Activated CD4-positive, alpha-beta T cell treated with anti-CD3 and anti-CD28 coated beads, Interleukin-2, amount 10 ng/mL, durations not matched to agents 7 days and 5 days (primary cell): ENCODE measurements at regions not wholly inside any gene's neighbourhood (a gene's known extent, or its start where the extent isn't known, plus 50 kb on each side); places are given as distances from the start of the nearest gene placed in this dataset.

Experiments
- CTCF ChIA-PET: fragments of 350-600 bp; sonication (Branson Sonifier 250); formaldehyde crosslinking; loops from one replicate; lab custom pipeline; 2021; ENCODE audit warnings: antibody characterized with exemption; lab: Charles Lee
- POLR2A ChIA-PET: fragments of 350-600 bp; sonication (Branson Sonifier 250); formaldehyde crosslinking; loops from one replicate; lab custom pipeline; 2021; ENCODE audit warnings: antibody characterized with exemption; lab: Charles Lee
- DNase-seq: peaks from one replicate; pipeline ENCODE4 v3.0.0-alpha.2; 2020
- H3K27ac Mint-ChIP-seq: one replicate; pipeline ENCODE4 v1.8.0; 2021; ENCODE audit warnings: mild to moderate bottlenecking, moderate library complexity, mixed read lengths
- H3K27me3 Mint-ChIP-seq: one replicate; pipeline ENCODE4 v1.8.0; 2021; ENCODE audit warnings: mixed read lengths
- H3K36me3 Mint-ChIP-seq: one replicate; pipeline ENCODE4 v1.8.0; 2021; ENCODE audit warnings: low read depth, mixed read lengths
- H3K4me1 Mint-ChIP-seq: one replicate; pipeline ENCODE4 v1.8.0; 2021; ENCODE audit warnings: mixed read lengths
- H3K4me3 Mint-ChIP-seq: one replicate; pipeline ENCODE4 v1.8.0; 2021; ENCODE audit warnings: mild to moderate bottlenecking, moderate library complexity, mixed read lengths
- H3K9me3 Mint-ChIP-seq: one replicate; pipeline ENCODE4 v1.8.0; 2021; ENCODE audit warnings: mixed read lengths

GRCh38 chr12:115661112-115661511, 616.4 kb downstream of the MED13L start:
- peaks cover 2% of the 10 kb centered on the region for H3K27me3 Mint-ChIP-seq
- ChIA-PET CTCF (no interaction called here), POLR2A (no interaction called here)

GRCh38 chr12:115660211-115660805, 617.2 kb downstream of the MED13L start:
- DNase-seq, result no peak
- Mint-ChIP-seq H3K9me3 (no peaks in the 10 kb centered on the region), H3K27me3 (peaks cover 4% of the 10 kb centered on the region), H3K4me3 (no peak overlapping the region), H3K27ac (no peak overlapping the region), H3K36me3 (no peaks in the 10 kb centered on the region), H3K4me1 (no peaks in the 10 kb centered on the region)
- CTCF ChIA-PET, result no interaction called here
- POLR2A ChIA-PET, result no interaction called here

More at GRCh38 chr12:115661112-115661511, 616.4 kb downstream of the MED13L start:
- no peak overlapping the region for H3K27ac Mint-ChIP-seq
- no peaks in the 10 kb centered on the region for H3K36me3 Mint-ChIP-seq
- H3K9me3 Mint-ChIP-seq, result no peaks in the 10 kb centered on the region
- H3K4me3 Mint-ChIP-seq, result no peak overlapping the region
- no peak for DNase-seq
- no peaks in the 10 kb centered on the region for H3K4me1 Mint-ChIP-seq

- ChIA-PET CTCF (no interaction called here), POLR2A (no interaction called here)
- no peaks in the 10 kb centered on the region for H3K4me1 Mint-ChIP-seq
- DNase-seq, result no peak
- no peaks in the 10 kb centered on the region for H3K9me3 Mint-ChIP-seq
- no peaks in the 10 kb centered on the region for H3K36me3 Mint-ChIP-seq
- H3K27me3 Mint-ChIP-seq, result peaks cover 4% of the 10 kb centered on the region
- H3K27ac Mint-ChIP-seq, result no peak overlapping the region
- H3K4me3 Mint-ChIP-seq, result no peak overlapping the region
Measured at GRCh38 chr12:115659422-115659821, 618.1 kb downstream of the MED13L start.

- no peaks in the 10 kb centered on the region for H3K36me3 Mint-ChIP-seq
- no peak for DNase-seq
- ChIA-PET POLR2A (no interaction called here), CTCF (no interaction called here)
- no peak overlapping the region for H3K27ac Mint-ChIP-seq
- peaks cover 4% of the 10 kb centered on the region for H3K27me3 Mint-ChIP-seq
- H3K9me3 Mint-ChIP-seq, result no peaks in the 10 kb centered on the region
- H3K4me3 Mint-ChIP-seq, result no peak overlapping the region
- no peaks in the 10 kb centered on the region for H3K4me1 Mint-ChIP-seq
Measured at GRCh38 chr12:115657081-115658013, 620.1 kb downstream of the MED13L start.

- peaks cover 3% of the 10 kb centered on the region for H3K9me3 Mint-ChIP-seq
- ChIA-PET CTCF (no interaction called here), POLR2A (no interaction called here)
- DNase-seq, result no peak
- H3K4me3 Mint-ChIP-seq, result no peak overlapping the region
- no peaks in the 10 kb centered on the region for H3K36me3 Mint-ChIP-seq
- H3K4me1 Mint-ChIP-seq, result no peaks in the 10 kb centered on the region
- H3K27ac Mint-ChIP-seq, result no peak overlapping the region
- no peaks in the 10 kb centered on the region for H3K27me3 Mint-ChIP-seq
Measured at GRCh38 chr12:115650026-115650425, 627.5 kb downstream of the MED13L start.

- no peak overlapping the region for H3K4me3 Mint-ChIP-seq
- CTCF ChIA-PET, result no interaction called here
- no peaks in the 10 kb centered on the region for H3K36me3 Mint-ChIP-seq
- no peaks in the 10 kb centered on the region for H3K4me1 Mint-ChIP-seq
- H3K27ac Mint-ChIP-seq, result no peak overlapping the region
- H3K27me3 Mint-ChIP-seq, result no peaks in the 10 kb centered on the region
- peaks cover 3% of the 10 kb centered on the region for H3K9me3 Mint-ChIP-seq
- no peak for DNase-seq
- POLR2A ChIA-PET, result no interaction called here
Measured at GRCh38 chr12:115648463-115648862, 629.0 kb downstream of the MED13L start.

- Mint-ChIP-seq H3K4me3 (no peak overlapping the region), H3K9me3 (peaks cover 3% of the 10 kb centered on the region), H3K27me3 (no peaks in the 10 kb centered on the region), H3K27ac (no peak overlapping the region), H3K36me3 (no peaks in the 10 kb centered on the region), H3K4me1 (no peaks in the 10 kb centered on the region)
- CTCF ChIA-PET, result no interaction called here
- POLR2A ChIA-PET, result no interaction called here
- DNase-seq, result no peak
Measured at GRCh38 chr12:115646210-115646609, 631.3 kb downstream of the MED13L start.

GRCh38 chr12:115640929-115641328, 636.6 kb downstream of the MED13L start:
- Mint-ChIP-seq H3K4me1 (no peaks in the 10 kb centered on the region), H3K4me3 (no peak overlapping the region), H3K9me3 (no peaks in the 10 kb centered on the region), H3K27me3 (no peaks in the 10 kb centered on the region), H3K27ac (no peak overlapping the region), H3K36me3 (no peaks in the 10 kb centered on the region)
- no peak for DNase-seq
- ChIA-PET POLR2A (no interaction called here), CTCF (no interaction called here)

GRCh38 chr12:115639648-115640012, 637.9 kb downstream of the MED13L start:
- no peak overlapping the region for H3K4me3 Mint-ChIP-seq
- POLR2A ChIA-PET, result no interaction called here
- no peaks in the 10 kb centered on the region for H3K9me3 Mint-ChIP-seq
- CTCF ChIA-PET, result no interaction called here
- no peak overlapping the region for H3K27ac Mint-ChIP-seq
- H3K4me1 Mint-ChIP-seq, result no peaks in the 10 kb centered on the region
- H3K36me3 Mint-ChIP-seq, result no peaks in the 10 kb centered on the region
- DNase-seq, result no peak
- no peaks in the 10 kb centered on the region for H3K27me3 Mint-ChIP-seq

- Mint-ChIP-seq H3K9me3 (no peaks in the 10 kb centered on the region), H3K36me3 (no peaks in the 10 kb centered on the region), H3K4me1 (no peaks in the 10 kb centered on the region), H3K4me3 (no peak overlapping the region), H3K27ac (no peak overlapping the region), H3K27me3 (no peaks in the 10 kb centered on the region)
- CTCF ChIA-PET, result no interaction called here
- POLR2A ChIA-PET, result no interaction called here
- no peak for DNase-seq
Measured at GRCh38 chr12:115638733-115639647, 638.5 kb downstream of the MED13L start.

GRCh38 chr12:115636546-115636945, 640.9 kb downstream of the MED13L start:
- no peak for DNase-seq
- ChIA-PET POLR2A (interaction anchor here (0.7 kb wide), 1 partner anchor 242 kb away, joined by 3 read pairs; no protein-coding TSS in a partner anchor), CTCF (no interaction called here)
- Mint-ChIP-seq H3K9me3 (no peaks in the 10 kb centered on the region), H3K36me3 (no peaks in the 10 kb centered on the region), H3K27me3 (no peaks in the 10 kb centered on the region), H3K27ac (no peak overlapping the region), H3K4me3 (no peak overlapping the region), H3K4me1 (no peaks in the 10 kb centered on the region)

- ChIA-PET CTCF (no interaction called here), POLR2A (no interaction called here)
- H3K9me3 Mint-ChIP-seq, result no peaks in the 10 kb centered on the region
- no peak overlapping the region for H3K4me3 Mint-ChIP-seq
- H3K36me3 Mint-ChIP-seq, result no peaks in the 10 kb centered on the region
- DNase-seq, result no peak
- no peak overlapping the region for H3K27ac Mint-ChIP-seq
- H3K27me3 Mint-ChIP-seq, result no peaks in the 10 kb centered on the region
- H3K4me1 Mint-ChIP-seq, result no peaks in the 10 kb centered on the region
Measured at GRCh38 chr12:115632308-115632707, 645.2 kb downstream of the MED13L start.

- no peaks in the 10 kb centered on the region for H3K9me3 Mint-ChIP-seq
- H3K27ac Mint-ChIP-seq, result no peak overlapping the region
- H3K36me3 Mint-ChIP-seq, result no peaks in the 10 kb centered on the region
- no peak for DNase-seq
- no peak overlapping the region for H3K4me3 Mint-ChIP-seq
- H3K4me1 Mint-ChIP-seq, result no peaks in the 10 kb centered on the region
- ChIA-PET CTCF (no interaction called here), POLR2A (no interaction called here)
- H3K27me3 Mint-ChIP-seq, result no peaks in the 10 kb centered on the region
Measured at GRCh38 chr12:115630136-115630535, 647.4 kb downstream of the MED13L start.
